NCI-H2196 (cell line): ENCODE measurements at regions not wholly inside any gene's neighbourhood (a gene's known extent, or its start where the extent isn't known, plus 50 kb on each side); places are given as distances from the start of the nearest gene placed in this dataset.

ENCODE experiments used
- DNase-seq: peaks from one replicate; lab custom pipeline; 2025; ENCODE audit not compliant: unreplicated experiment; lab: John Stamatoyannopoulos, UW

DNA sequence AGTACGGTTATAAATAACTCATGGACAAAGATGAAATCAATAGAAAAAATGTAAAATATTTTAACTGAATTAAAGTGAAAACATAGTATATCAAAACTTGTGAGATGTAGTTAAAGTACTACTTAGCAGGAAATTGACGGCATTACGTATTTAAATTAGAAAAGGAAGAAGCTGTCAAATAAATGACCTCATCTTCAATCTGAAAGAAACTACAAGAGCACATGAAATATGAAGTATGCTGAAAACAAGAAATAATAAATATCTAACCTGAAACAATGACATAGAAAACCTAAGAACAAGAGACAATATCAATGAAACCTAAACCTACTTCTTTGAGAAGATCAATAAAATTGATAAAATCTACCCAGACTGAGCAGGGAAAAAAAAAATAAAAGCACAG is 122.2 kb upstream of the PDE4B start:
- DNase-seq = no peak

DNA sequence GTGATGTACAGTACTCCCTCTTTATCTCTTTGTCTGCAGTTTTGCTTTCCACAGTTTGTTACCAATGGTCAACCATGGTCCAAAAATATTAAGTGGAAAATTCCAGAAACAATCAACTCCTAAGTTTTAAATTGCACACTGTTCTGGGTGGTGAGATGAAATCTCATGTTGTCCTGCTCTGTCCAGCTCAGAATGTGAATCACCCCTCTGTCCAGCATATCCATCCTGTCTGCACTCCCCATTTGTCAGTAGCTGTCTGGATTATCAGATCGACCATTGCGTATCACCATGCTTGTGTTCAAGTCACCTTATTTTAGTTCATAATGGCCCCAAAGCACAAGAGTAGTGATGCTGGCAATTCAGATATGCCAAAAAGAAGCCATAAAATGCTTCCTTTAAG is 118.2 kb upstream of the PDE4B start:
- no peak for DNase-seq

DNA sequence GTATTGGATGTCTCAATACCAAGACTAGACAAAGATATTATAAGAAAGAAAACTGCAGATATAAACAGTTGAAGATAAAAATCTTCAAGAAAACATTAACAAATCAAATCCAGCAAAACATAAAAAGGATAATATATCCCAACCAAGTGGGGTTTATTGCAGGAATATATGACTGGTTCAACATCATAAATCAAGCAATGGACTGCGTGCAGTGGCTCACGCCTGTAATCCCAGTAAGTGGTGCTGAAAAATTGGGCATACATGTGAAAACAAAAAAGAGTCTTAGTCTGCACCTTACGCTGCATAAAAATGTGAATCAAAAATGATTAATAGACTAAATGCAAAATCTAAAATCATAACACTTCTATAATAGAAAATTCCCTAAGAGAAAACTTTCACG is 112.9 kb upstream of the PDE4B start:
- no peak for DNase-seq

DNA sequence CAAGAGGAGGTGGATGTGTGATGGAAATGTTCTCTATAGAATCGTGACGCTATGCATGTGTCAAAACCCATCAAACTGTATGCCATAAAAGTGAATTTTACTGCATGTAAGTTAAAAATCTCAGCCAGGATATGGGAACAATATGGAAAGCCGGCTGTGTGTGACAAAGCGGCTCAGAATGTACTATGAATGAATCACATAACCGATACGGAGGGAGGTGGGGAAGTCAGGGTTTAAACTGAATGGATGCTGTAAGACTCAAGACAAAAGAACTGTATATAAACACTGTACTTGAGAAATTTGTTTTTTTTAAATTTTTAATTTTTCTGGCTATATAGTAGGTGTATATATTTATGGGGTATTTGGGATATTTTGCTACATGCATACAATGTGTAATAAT is 111.6 kb upstream of the PDE4B start:
- no peak for DNase-seq

DNA sequence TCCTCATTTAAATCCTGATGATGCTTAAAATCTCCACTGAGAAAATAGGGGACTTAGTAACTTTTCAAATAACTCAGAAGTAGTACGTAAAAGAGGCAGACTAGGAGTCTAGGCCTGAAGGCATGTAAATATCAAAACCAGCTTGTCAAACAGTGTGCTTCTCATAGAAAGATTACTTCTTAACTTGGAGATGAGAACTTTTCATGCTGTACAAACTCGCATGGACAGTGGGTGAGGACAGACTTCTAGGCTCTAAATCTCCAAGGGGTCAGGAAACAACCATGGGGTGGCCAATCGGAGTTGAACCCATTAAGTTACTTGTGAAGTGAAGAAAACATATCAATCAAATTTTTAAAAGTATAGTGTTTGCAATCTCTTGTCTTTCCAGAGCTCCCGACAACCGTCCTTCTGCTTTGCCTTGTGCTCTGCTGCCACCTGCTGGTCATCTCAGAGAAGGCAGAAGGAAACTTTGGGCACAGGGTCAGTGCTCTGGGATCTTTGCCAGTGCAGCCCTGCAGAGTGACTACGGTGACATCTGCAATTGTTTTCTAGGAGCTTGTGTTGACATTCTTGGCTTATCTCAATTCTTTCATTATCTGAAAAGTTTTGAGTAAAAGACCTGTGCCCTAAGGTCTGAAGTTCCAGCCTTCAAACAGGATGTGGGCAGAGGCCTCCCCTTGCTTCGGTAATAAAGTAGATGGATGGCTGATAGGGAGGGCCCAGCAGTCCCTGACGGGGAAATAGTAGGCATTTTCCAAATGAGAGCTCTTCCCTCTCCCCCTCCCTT is 105.1 kb upstream of the PDE4B start:
- peak; percentile 78 for DNase-seq

DNA sequence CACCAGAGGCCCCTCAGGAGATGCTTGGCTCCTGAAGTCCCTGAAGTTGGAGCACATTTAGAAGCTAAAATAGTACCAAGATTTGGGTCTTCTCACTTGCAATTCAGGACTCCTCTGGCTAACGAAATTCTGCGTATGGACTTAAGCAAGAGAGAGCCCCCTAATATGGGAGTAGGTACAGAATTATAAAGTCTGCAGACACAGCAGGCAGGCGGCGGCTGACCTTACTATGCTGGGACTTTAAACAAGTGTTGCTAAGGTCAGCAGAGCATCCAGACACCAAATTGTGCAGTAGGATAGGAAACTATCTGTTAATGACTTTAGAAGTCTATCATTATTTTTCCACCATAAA is 104.5 kb upstream of the PDE4B start:
- no peak for DNase-seq

DNA sequence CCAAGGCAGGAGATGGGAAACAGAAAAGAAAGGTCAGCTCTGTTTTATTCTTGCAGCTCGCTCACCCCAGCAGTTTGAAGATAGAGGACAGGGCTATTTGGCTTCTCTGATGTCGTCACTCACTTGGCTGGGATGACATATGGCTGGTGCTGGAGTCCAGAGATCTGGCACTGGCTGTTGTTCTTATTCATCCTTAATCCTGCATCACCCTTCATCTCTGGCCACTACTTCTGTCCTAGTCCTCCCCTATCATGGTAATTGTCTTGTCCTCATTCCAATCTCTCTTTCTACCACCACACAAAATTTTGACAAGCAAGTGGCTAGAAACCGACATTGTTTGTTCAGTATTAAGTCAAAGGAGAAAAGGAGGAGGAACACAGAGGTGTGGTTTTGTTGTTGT is 103.8 kb upstream of the PDE4B start:
- no peak for DNase-seq

DNA sequence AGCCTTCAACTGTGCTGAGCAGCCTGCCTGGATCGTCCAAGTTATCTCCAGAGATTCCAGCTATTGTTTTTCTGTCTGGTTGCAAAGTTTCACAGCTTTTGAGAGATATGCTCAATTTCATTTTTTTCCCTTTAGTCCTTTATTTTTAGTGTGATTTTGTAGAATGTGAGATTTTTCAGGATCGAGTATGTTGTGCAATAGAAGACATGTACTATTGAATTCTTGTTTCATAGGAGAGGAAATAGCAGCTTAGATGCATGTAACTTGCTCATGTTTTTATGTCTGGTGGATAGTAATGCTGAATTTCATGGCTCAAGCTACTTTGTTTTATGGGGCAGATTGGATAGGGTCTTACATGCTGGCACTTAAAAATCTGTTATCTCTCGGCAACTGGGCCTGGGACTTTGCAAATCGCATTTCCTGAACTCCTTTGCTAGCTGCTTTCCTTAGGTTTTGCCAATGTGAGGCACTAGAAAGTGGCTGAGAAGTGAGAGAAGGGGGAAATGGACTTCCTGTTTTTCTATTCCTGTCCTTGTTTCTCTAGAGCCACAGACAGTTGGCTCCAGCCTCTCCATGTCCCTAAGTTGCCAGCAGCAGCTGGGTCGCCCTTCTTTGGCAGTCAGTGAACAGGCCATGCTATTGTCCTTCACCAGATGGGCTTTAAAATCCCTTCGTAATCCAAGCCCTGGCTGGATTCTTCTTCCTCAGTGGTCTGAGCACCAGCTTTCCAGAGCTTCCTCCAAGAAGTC is 101.4 kb upstream of the PDE4B start:
- DNase-seq = no peak

DNA sequence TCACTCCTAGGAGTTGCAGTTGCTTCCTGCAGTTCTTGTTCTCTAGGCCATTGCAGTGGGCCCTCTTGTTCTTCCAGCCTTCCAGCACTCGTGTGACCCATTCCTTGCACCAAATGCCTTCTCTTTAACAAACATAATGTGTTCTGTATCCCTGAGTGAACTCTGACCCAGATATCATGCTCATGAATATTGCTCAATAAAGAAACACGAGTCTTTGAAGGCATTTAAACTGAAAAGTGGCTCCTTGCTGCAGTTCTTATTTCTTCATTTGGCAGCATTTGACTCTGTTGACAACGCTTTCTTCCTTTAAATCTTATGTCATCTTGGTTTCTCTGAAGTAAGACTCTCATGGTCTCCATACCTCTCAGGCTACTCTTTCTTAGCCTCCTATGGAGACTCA is 100.7 kb upstream of the PDE4B start:
- DNase-seq = no peak

DNA sequence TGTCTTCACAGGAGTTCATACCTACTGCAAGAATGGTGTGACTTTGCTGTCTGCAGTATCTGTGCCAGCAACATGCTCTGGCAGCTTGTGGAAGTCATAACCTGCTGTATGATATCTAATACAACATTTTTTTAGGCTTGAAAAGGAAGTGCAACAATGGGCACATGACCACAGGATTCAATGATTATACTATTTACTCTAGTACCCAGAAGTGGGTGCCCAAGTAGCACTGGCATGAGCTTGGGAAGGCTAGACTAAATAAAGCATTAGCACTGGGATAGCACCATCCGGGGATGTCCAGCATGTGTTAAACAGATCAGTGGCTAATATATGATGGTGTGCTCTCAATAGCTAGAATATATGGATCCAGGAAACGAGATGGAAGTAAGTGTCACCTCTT is 98.6 kb upstream of the PDE4B start:
- DNase-seq = no peak

DNA sequence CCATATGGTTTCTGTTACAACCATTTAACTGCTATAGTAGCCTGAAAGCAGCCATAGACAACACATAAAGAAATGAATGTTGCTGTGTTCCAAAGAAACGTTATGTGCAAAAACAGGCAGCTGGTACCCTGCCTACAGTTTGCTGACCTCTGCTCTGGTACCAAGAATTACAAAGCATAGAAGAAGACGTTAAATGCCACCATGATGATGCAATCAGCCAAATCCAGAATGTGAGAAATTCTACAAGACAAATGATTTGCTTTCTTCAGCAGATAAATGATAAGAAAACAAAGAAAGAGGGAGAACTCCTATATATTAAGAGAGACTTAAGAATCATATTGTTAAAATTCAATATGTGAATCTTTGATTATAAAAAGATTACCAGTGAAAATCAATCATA is 97.8 kb upstream of the PDE4B start:
- DNase-seq = no peak

DNA sequence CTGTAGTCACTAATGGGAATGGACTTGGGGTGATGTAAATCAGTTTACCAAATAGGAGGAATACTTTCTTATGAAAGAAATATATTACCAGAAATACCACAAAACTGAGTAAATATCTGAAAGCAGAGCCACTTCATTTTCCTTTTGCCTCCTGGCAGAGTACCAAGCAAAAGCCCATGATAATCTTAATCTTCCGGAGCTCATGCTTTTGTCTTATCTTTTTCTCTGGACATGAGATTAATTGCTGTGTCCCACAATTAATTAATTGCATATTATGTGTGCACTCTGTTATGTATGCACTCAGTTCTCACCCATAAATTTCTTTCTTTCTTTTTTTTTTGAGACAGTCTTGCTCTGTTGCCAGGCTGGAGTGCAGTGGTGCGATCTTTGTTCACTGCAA is 94.1 kb upstream of the PDE4B start:
- DNase-seq = no peak

DNA sequence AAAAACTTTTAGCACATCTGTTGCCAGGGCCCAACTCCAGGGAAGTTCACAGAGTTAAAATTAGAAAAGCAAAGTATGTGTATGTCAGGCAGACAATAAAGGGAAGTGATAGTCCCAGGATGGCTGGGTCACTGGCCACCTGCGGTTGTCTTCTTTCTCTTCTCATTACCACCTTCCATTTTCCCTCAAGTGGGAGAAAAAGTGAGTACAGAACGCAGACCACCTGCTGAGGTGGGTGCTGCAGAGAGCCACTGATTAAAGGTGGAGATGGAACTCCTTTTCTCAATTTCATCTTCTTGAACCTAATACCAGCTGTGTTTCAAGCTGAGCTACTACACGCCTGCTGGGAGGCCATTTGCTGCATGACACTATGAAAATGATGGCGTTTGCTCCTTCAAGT is 88.8 kb upstream of the PDE4B start:
- DNase-seq = no peak

DNA sequence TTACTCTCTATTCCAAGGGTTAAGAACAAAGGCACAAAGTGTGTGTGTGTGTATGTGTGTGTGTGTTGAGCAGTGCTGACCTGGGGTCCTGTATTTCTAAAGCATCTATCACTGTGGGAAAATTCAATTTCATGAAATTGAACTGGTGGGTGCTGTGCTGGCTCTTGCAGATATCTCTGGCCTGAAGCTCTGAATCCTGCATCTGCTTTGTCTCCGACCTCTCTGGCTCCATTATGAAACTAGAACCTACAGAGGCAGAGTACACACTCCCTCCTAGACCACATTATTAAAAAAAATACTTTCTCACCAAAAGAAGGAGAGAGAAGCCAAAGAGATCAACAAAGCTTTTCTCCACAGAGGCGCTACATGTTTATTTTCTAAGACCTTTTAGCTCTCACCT is 88.4 kb upstream of the PDE4B start:
- DNase-seq = no peak

DNA sequence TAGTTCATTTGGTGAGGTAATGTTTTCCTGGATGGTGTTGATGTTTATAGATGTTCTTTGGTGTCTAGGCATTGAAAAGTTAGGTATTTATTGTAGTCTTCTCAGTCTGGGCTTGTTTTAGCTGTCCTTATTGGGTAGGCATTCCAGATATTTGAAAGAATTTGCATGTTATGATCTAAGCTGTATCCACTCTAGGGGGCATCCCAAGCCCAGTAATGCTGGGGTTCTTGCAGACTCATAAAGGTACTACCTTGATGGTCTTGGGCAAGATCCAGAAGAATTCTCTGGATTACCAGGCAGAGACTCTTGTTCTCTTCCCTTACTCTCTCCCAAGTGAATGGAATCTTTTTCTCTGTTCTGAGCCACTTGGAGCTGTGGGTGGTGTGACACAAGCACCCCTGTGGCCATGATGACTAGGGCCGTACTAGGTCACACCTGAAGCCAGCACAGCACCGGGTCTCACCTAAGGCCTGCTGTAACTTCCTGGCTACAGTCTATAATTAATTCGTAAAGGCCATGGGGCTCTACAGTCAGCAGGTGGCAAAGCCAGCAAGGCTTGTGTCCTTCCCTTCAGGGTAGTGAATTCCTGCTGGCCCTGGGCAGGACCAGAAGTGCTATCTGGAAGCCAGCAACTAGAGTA is 74.8 kb upstream of the PDE4B start:
- DNase-seq = no peak

DNA sequence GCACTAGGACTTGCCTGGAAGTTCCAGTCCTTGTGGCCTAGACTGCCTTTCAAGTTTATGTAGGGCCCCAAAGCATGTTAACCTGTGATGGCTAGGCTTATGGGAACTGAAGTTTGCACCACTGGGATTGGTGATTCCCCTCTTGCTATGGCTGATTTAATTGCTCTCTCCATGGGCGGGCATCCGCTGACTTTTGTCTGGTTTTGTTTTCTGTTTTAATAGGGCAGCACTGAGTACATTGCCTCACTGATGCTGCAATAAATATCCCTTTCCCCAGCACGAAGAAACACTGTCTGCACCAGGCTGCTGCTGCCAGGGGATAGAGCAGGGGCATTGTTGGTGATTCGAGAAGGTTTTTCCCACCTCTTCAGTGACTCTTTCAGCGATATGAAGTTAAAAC is 73.3 kb upstream of the PDE4B start:
- no peak for DNase-seq

DNA sequence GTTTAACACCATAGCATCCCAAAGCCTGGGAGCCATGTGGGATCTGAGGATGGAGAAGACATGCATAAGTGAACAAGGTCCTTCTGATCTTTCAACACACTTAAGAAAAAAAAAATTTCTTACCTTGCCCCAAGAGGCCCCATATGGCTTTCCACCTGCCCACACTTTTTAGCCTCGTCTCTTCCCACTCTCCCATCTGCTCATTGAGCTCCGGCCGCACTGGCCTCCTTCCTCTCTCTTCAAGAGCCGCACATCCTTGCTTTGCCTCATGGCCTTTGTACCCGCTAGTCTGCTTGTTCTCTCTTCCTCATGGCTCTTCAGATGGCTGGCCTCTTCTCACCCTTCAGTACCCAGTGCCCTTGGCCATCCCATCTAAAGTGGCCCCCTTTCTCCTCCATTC is 70.2 kb upstream of the PDE4B start:
- DNase-seq = no peak

DNA sequence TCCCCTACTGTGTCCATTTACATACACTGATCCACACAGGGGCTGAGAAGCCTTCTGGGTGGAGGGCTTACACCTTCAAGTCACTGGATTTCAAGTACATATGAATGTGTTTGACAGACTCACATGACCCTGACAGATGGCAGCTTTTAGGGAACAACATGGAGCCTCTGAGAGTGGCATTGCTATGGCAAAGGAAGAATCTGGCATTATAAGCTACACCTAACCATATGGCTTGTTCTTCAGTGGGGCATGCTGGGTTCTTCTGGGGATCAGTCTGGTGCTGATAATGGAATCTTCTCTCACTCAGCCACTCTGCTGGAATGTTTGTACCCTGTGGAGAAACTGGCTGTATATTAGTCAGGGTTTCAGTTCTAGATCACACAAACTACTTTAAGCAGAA is 68.5 kb upstream of the PDE4B start:
- DNase-seq = no peak

DNA sequence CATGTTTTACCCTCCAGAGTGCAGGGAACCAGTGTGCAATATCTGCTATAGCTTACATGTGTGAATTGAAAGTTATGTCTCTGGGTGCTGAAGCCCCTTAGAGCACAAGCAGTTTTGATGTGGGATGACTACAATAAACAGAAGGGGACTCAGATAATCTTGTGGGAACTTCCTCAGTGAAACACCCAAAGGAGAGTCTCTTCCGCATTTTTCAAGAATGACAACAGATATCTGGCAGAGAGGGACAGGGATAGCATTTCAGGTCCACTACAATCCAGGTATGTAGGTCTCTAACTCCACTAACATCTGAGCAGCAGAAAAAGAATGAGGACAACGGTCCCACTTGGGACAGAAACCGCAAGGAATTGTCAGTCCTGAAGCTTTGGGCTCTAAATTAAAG is 67.6 kb upstream of the PDE4B start:
- DNase-seq = no peak

DNA sequence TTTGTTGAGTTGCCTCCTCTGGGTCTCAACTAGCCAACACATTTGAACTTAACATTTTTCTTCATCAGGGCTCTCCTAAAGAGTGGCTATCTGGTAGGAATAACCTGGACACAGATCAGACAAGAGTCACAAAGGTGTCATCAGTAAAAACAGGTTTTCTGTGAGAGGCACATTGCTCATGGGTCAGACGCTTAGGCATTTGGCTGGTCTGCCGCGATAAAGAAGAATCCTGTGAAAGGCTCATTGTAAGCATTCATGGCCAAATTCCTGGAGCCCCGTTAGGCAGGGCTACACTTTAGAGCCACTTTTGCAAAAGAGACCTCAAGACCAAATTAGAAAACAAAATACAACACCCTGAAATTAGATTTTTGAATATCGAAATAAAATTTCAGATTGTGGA is 64.2 kb upstream of the PDE4B start:
- no peak for DNase-seq

DNA sequence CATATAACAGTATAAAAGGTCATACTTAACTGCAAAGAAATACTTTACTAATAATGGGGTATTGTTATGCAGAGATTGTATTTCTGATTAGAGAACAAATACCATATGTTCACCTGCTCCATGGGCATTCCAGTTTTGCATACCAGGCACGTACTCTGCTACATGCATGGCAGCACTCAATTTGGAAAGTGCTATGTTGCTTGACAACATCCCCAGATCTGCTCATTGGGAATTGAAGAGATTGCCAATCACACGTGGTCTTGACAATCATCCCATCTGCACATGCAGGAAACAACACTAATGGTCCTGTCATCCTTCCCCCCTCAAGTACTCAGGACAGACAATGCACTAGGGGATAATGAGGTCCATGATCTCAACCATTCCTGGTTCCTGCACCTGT is 63.4 kb upstream of the PDE4B start:
- DNase-seq = no peak

DNA sequence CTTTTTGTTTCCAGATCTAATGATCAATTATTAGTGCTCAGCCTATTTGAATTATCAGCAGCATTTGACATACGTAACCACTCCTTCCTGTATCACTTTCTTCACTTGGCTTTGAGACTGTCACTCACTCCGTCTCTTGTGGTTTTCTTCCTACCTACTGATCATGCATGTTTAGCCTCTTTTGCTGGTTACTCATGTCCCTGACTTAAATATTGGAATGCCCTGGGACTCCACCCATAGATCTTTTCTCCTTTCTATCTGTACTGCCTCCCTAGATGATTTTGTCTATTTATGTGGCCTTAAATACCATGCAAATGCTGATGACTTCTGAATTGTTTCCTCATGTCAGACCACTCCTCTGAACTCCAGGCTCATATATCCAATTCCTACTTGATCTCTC is 57.7 kb upstream of the PDE4B start:
- DNase-seq = no peak
